ENCODE measurements at regions not wholly inside any gene's neighbourhood (a gene's known extent, or its start where the extent isn't known, plus 50 kb on each side); places are given as distances from the start of the nearest gene placed in this dataset.
A peak's percentile ranks its signal among the peaks of the same experiment; 100 is the strongest.
"Not testable (repeated sequence)": the region's sequence is repeated elsewhere in the genome, so short reads cannot be mapped to it uniquely, and the experiment has no call there.

DNA sequence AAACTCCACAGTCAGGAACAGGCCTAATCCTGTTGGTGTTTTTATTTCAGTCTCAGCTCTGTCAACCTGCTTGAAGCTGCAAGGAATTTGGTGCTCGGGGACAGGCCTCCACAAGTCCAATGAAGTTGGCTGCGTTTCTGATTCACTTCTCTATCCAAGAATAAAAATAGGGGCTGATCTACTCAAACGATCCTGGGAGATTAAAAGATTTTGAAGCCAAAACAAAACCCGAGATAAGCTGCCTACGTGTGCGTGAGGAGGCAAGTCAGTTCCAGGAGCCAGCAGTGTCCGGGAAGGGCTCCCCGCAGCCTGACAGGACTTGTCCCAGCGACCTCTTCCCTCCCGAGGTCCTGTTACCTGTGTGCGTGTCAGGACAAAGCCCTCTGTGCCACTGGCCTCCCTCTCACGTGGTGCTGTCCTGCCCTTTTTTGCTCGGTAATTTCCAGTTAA, 98.0 kb downstream of the ETS2 start:
- peak overlapping the region; percentile 10 for H2BK15ac ChIP-seq (ENCODE audit: low read length)
- no peak overlapping the region for H4K8ac ChIP-seq (ENCODE audit: low read depth, low read length)
- H3K36me3 ChIP-seq (replicated peaks in 1 of 2; ENCODE audit: control insufficient read depth in 2 of 2, insufficient read depth in 2 of 2, low read length in 2 of 2), result no peaks in the 10 kb centered on the region
- no peak overlapping the region for H2BK12ac ChIP-seq (ENCODE audit: low read length)
- H3K4ac ChIP-seq (ENCODE audit: low read length), result no peak overlapping the region
- no peaks in the 10 kb centered on the region for H3K79me1 ChIP-seq (ENCODE audit: low read depth, low read length)
- H2BK120ac ChIP-seq (ENCODE audit: low read depth, low read length), result peak overlapping the region; percentile 90
- no peak overlapping the region for H3K27ac ChIP-seq (replicated peaks; ENCODE audit: low read length)
- H3K9me3 ChIP-seq (replicated peaks in 1 of 2; ENCODE audit: control insufficient read depth in 2 of 2, insufficient read depth in 1 of 2, low read depth in 1 of 2, low read length in 2 of 2), result peaks cover 0 to 8% of the 10 kb centered on the region in 2 donors
- H3K18ac ChIP-seq (ENCODE audit: low read length), result peak overlapping the region; percentile 87
- no peak overlapping the region for H3K14ac ChIP-seq (ENCODE audit: low read length)
- H3K4me3 ChIP-seq (ENCODE audit: low read length in 2 of 2), result no peak overlapping the region
- no peak overlapping the region for H2AFZ ChIP-seq (ENCODE audit: low read length)
- H2AK5ac ChIP-seq (ENCODE audit: low read depth, low read length), result peak overlapping the region; percentile 13
- no peak overlapping the region for H3K4me2 ChIP-seq (ENCODE audit: insufficient read depth, low read length, poor library complexity, severe bottlenecking)
- peak overlapping the region; percentile 25 for H3K9ac ChIP-seq (ENCODE audit: low read depth, low read length, poor library complexity)
- no peak for DNase-seq (ENCODE audit: low spot score)
- H3K4me1 ChIP-seq (ENCODE audit: control insufficient read depth in 2 of 2, insufficient read depth in 1 of 2, low read depth in 1 of 2, low read length in 2 of 2), result peaks cover 2 to 3% of the 10 kb centered on the region in 2 donors
- WGBS, 2 donors (ENCODE audit: extremely low coverage in 2 of 2, insufficient read length in 2 of 2, insufficient replicate concordance in 1 of 2), result no CpG with 5 or more reads among the region's 13 CpGs
- peaks cover 0 to 3% (median 0%) of the 10 kb centered on the region in 3 experiments for H3K27me3 ChIP-seq (ENCODE audit: control insufficient read depth in 3 of 3, insufficient read depth in 3 of 3, low read depth in 1 of 3, low read length in 3 of 3)
- H2BK5ac ChIP-seq (ENCODE audit: low read length), result no peak overlapping the region
- no peak overlapping the region for H3K23ac ChIP-seq (ENCODE audit: low read depth, low read length, poor library complexity)
- H4K91ac ChIP-seq (ENCODE audit: low read depth, low read length, poor library complexity), result no peak overlapping the region

DNA sequence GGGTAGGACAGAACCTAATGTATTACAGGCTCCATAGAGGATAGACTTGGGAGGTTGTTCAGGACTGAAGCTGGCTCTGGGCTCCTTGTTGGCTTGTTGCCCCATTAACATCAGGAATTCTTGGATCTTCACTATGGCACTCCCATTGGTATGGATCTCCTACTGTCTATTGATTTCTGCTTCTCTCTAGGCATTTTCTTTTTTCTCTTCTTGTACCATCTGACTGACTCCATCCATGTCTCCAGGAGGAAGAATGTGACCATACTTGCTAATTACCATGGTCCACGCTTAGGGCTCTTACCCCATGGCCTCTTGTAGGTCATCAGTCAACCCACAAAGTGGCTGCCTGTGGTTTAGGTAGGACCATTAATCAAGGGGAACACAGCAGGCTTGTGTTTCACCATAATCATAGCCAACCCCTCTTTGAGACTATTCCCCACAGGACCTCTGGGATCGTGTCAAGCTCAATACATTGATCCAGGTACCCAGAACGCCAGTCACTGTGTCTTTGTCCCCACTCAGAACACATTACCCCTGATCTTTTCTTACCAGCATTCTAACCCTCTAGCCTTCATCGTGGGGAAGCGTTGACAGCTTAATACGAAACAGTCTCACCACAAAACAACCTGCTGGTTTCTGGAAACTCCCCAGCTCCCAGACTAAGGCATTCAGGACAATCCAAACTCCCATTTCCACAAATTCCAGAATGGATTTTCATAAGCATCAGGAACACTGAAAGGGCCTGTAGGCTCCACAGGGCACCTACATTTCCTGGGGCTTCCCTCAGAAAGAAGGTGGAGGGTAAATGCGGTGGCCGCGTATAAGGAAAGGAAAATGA, 97.1 kb downstream of the ETS2 start:
- Histone ChIP-seq H3K14ac (ENCODE audit: low read length) (no peak overlapping the region), H3K4me3 (ENCODE audit: low read length in 2 of 2) (no peak overlapping the region), H3K4me1 (ENCODE audit: control insufficient read depth in 2 of 2, insufficient read depth in 1 of 2, low read depth in 1 of 2, low read length in 2 of 2) (peaks cover 2 to 3% of the 10 kb centered on the region in 2 donors), H3K23ac (ENCODE audit: low read depth, low read length, poor library complexity) (no peak overlapping the region), H3K9ac (ENCODE audit: low read depth, low read length, poor library complexity) (no peak overlapping the region), H3K36me3 (replicated peaks in 1 of 2; ENCODE audit: control insufficient read depth in 2 of 2, insufficient read depth in 2 of 2, low read length in 2 of 2) (no peaks in the 10 kb centered on the region), H2AK5ac (ENCODE audit: low read depth, low read length) (no peak overlapping the region), H4K91ac (ENCODE audit: low read depth, low read length, poor library complexity) (no peak overlapping the region), H4K8ac (ENCODE audit: low read depth, low read length) (no peak overlapping the region), H2BK15ac (ENCODE audit: low read length) (no peak overlapping the region), H2BK12ac (ENCODE audit: low read length) (no peak overlapping the region), H3K79me1 (ENCODE audit: low read depth, low read length) (no peaks in the 10 kb centered on the region), H2AFZ (ENCODE audit: low read length) (no peak overlapping the region), H3K4me2 (ENCODE audit: insufficient read depth, low read length, poor library complexity, severe bottlenecking) (no peak overlapping the region), H2BK5ac (ENCODE audit: low read length) (no peak overlapping the region), H2BK120ac (ENCODE audit: low read depth, low read length) (no peak overlapping the region), H3K4ac (ENCODE audit: low read length) (no peak overlapping the region), H3K9me3 (replicated peaks in 1 of 2; ENCODE audit: control insufficient read depth in 2 of 2, insufficient read depth in 1 of 2, low read depth in 1 of 2, low read length in 2 of 2) (peaks cover 0 to 8% of the 10 kb centered on the region in 2 donors), H3K18ac (ENCODE audit: low read length) (no peak overlapping the region), H3K27ac (replicated peaks; ENCODE audit: low read length) (no peak overlapping the region), H3K27me3 (ENCODE audit: control insufficient read depth in 3 of 3, insufficient read depth in 3 of 3, low read depth in 1 of 3, low read length in 3 of 3) (no peaks in the 10 kb centered on the region)
- WGBS, 2 donors (ENCODE audit: extremely low coverage in 2 of 2, insufficient read length in 2 of 2, insufficient replicate concordance in 1 of 2), result no CpG with 5 or more reads among the region's 9 CpGs
- no peak for DNase-seq (ENCODE audit: low spot score)

DNA sequence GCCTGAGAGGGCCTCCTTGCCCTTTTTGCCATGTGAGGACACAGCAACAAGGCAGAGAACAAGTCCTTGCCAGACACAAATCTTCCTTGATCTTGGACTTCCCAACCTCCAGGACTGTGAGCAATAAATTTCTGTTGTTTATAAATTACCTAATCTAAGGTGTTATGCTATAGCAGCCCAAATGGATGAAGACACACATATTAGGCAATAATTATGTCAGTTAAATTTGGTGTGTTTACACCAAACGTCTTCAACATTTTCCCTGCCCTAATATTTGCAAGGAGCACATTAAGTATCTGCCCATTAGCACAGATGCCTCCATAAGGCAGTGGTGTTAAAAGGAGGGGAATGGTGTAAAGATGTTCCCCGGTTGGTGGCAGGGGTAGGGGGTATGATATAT, 94.8 kb downstream of the ETS2 start:
- Histone ChIP-seq H4K91ac (ENCODE audit: low read depth, low read length, poor library complexity) (no peak overlapping the region), H3K18ac (ENCODE audit: low read length) (no peak overlapping the region), H3K23ac (ENCODE audit: low read depth, low read length, poor library complexity) (no peak overlapping the region), H3K36me3 (replicated peaks in 1 of 2; ENCODE audit: control insufficient read depth in 2 of 2, insufficient read depth in 2 of 2, low read length in 2 of 2) (no peaks in the 10 kb centered on the region), H3K27ac (replicated peaks; ENCODE audit: low read length) (no peak overlapping the region), H2BK12ac (ENCODE audit: low read length) (no peak overlapping the region), H2BK5ac (ENCODE audit: low read length) (no peak overlapping the region), H3K4me2 (ENCODE audit: insufficient read depth, low read length, poor library complexity, severe bottlenecking) (no peak overlapping the region), H2AK5ac (ENCODE audit: low read depth, low read length) (no peak overlapping the region), H3K27me3 (ENCODE audit: control insufficient read depth in 3 of 3, insufficient read depth in 3 of 3, low read depth in 1 of 3, low read length in 3 of 3) (no peaks in the 10 kb centered on the region), H3K9me3 (replicated peaks in 1 of 2; ENCODE audit: control insufficient read depth in 2 of 2, insufficient read depth in 1 of 2, low read depth in 1 of 2, low read length in 2 of 2) (peaks cover 0 to 8% of the 10 kb centered on the region in 2 donors), H4K8ac (ENCODE audit: low read depth, low read length) (no peak overlapping the region), H3K4ac (ENCODE audit: low read length) (no peak overlapping the region), H3K9ac (ENCODE audit: low read depth, low read length, poor library complexity) (no peak overlapping the region), H3K14ac (ENCODE audit: low read length) (no peak overlapping the region), H2BK120ac (ENCODE audit: low read depth, low read length) (no peak overlapping the region), H3K4me3 (ENCODE audit: low read length in 2 of 2) (no peak overlapping the region), H3K79me1 (ENCODE audit: low read depth, low read length) (no peaks in the 10 kb centered on the region), H2BK15ac (ENCODE audit: low read length) (no peak overlapping the region), H2AFZ (ENCODE audit: low read length) (no peak overlapping the region), H3K4me1 (ENCODE audit: control insufficient read depth in 2 of 2, insufficient read depth in 1 of 2, low read depth in 1 of 2, low read length in 2 of 2) (peaks cover 0 to 2% of the 10 kb centered on the region in 2 donors)
- no CpG with 5 or more reads among the region's 2 CpGs for WGBS, 2 donors (ENCODE audit: extremely low coverage in 2 of 2, insufficient read length in 2 of 2, insufficient replicate concordance in 1 of 2)
- no peak for DNase-seq (ENCODE audit: low spot score)

DNA sequence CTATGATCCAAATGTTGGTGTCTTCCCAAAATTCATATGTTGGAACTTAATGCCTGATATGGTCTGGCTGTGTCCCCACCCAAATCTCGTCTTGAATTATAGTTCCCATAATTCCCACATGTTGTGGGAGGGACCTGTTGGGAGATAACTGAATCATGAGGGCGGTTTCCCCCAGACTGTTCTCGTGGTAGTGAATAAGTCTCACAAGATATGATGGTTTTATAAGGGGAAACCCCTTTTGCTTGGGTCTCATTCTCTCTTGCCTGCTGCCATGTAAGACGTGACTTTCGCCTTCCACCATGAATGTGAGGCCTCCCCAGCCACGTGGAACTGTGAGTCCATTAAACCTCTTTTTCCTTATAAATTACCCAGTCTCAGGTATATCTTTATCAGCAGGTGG, 94.3 kb downstream of the ETS2 start:
- not testable (repeated sequence) for H2BK120ac ChIP-seq (ENCODE audit: low read depth, low read length); H2BK12ac ChIP-seq (ENCODE audit: low read length); H4K8ac ChIP-seq (ENCODE audit: low read depth, low read length); H3K27me3 ChIP-seq (ENCODE audit: control insufficient read depth in 3 of 3, insufficient read depth in 3 of 3, low read depth in 1 of 3, low read length in 3 of 3); H2AFZ ChIP-seq (ENCODE audit: low read length); H3K4me2 ChIP-seq (ENCODE audit: insufficient read depth, low read length, poor library complexity, severe bottlenecking); H3K9me3 ChIP-seq (replicated peaks in 1 of 2; ENCODE audit: control insufficient read depth in 2 of 2, insufficient read depth in 1 of 2, low read depth in 1 of 2, low read length in 2 of 2); H3K4me3 ChIP-seq (ENCODE audit: low read length in 2 of 2); H3K9ac ChIP-seq (ENCODE audit: low read depth, low read length, poor library complexity); H3K4me1 ChIP-seq (ENCODE audit: control insufficient read depth in 2 of 2, insufficient read depth in 1 of 2, low read depth in 1 of 2, low read length in 2 of 2); H3K4ac ChIP-seq (ENCODE audit: low read length); H3K27ac ChIP-seq (replicated peaks; ENCODE audit: low read length); H3K18ac ChIP-seq (ENCODE audit: low read length); H2AK5ac ChIP-seq (ENCODE audit: low read depth, low read length); H3K14ac ChIP-seq (ENCODE audit: low read length); H2BK5ac ChIP-seq (ENCODE audit: low read length); DNase-seq (ENCODE audit: low spot score); H3K79me1 ChIP-seq (ENCODE audit: low read depth, low read length); H3K36me3 ChIP-seq (replicated peaks in 1 of 2; ENCODE audit: control insufficient read depth in 2 of 2, insufficient read depth in 2 of 2, low read length in 2 of 2); H2BK15ac ChIP-seq (ENCODE audit: low read length); H3K23ac ChIP-seq (ENCODE audit: low read depth, low read length, poor library complexity); H4K91ac ChIP-seq (ENCODE audit: low read depth, low read length, poor library complexity)
- WGBS, 2 donors (ENCODE audit: extremely low coverage in 2 of 2, insufficient read length in 2 of 2, insufficient replicate concordance in 1 of 2), result no CpG with 5 or more reads among the region's 6 CpGs
